ENCODE measurements at regions not wholly inside any gene's neighbourhood (a gene's known extent, or its start where the extent isn't known, plus 50 kb on each side); places are given as distances from the start of the nearest gene placed in this dataset.
"Not testable (repeated sequence)": the region's sequence is repeated elsewhere in the genome, so short reads cannot be mapped to it uniquely, and the experiment has no call there.

DNA sequence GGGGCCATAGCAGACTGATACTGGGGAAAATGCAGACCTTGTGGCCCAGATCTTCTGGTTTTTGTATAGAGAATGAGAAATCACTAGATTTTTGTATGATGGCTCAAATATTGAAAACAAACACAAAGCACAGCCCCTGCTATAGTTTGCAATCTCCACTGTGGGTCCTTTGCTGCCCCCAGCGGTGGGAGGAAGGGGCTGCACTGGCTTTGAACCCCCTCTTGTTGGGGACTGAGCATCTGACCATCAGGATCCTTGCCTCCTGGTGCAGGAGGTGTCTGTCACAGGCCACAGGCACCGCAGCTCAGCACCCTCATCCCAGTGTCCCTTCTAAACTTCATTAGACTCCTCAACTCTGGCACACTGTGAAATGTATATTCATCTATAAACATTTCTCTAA, 252.3 kb downstream of the BCL2L11 start:
- not testable (repeated sequence) for H3K4me1 ChIP-seq (ENCODE audit: insufficient read depth, low read length); H3K9ac ChIP-seq (ENCODE audit: low read depth, low read length); H3K36me3 ChIP-seq (ENCODE audit: insufficient read depth, low read length); H3K9me3 ChIP-seq (ENCODE audit: control insufficient read depth, insufficient read depth, low read length)

- H3K36me3 ChIP-seq (ENCODE audit: insufficient read depth, low read length); H3K4me1 ChIP-seq (ENCODE audit: insufficient read depth, low read length); H3K9me3 ChIP-seq (ENCODE audit: control insufficient read depth, insufficient read depth, low read length); H3K9ac ChIP-seq (ENCODE audit: low read depth, low read length): not testable (repeated sequence)
Observed at GRCh38 chr2:111373989-111374388, 253.3 kb downstream of the BCL2L11 start.

DNA sequence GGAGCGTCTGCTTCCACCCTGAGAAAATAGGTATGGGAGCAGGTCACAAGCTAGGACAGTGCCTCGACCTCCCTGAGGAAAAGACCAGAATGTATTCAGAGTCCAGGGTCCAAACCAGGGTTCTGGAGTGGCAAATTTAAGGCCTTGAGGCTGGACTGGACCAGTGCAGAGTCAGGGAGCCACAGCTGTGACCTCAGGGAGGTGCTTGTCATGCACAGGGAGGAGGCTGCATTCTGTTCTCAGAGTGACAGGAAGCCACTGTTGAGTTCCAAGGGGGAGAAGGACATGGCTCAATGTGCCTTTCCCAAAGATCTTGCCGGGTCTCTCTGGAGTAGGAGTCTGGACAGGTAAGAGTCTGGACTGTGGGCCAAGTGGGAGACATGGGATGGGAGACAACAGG, 254.0 kb downstream of the BCL2L11 start:
- H3K36me3 ChIP-seq (ENCODE audit: insufficient read depth, low read length); H3K4me1 ChIP-seq (ENCODE audit: insufficient read depth, low read length); H3K9ac ChIP-seq (ENCODE audit: low read depth, low read length); H3K9me3 ChIP-seq (ENCODE audit: control insufficient read depth, insufficient read depth, low read length): not testable (repeated sequence)

- not testable (repeated sequence) for H3K9ac ChIP-seq (ENCODE audit: low read depth, low read length); H3K4me1 ChIP-seq (ENCODE audit: insufficient read depth, low read length); H3K9me3 ChIP-seq (ENCODE audit: control insufficient read depth, insufficient read depth, low read length); H3K36me3 ChIP-seq (ENCODE audit: insufficient read depth, low read length)
Observed at GRCh38 chr2:111375320-111375883, 254.7 kb downstream of the BCL2L11 start.

DNA sequence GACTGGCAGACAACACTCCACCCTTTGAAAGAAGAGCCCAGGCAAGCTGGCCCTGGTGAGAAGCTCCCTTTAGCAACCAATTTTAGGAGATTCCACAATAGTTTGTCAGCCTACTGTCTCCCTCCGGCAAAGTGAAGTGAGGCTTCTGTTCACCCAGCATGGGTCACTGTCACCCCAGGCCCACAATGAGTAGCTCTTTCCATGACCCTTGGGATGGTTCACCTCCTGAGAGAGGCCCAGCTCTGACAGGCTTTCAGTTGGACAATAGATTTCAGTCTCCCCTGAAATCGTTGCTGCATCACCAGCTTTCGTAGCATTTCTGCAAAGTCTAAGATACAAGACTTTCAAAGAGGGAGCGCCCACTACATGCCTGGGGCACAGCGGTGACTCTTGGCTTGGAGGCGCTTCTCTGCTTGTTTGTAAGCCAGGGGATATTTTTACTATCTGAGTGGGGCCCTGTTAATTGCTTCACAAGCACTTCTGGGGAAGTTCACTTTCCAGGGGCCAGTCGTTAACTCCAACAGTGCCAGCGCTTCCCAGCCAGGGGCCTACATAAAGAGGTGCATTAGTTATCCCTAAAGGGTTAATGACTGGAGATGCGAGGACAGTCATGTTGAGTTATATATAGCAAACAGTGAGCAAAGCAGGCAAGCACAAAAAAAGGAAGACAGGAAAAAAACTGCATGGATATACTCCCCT, 255.7 kb downstream of the BCL2L11 start:
- not testable (repeated sequence) for H3K9ac ChIP-seq (ENCODE audit: low read depth, low read length); H3K4me1 ChIP-seq (ENCODE audit: insufficient read depth, low read length); H3K36me3 ChIP-seq (ENCODE audit: insufficient read depth, low read length); H3K9me3 ChIP-seq (ENCODE audit: control insufficient read depth, insufficient read depth, low read length)

DNA sequence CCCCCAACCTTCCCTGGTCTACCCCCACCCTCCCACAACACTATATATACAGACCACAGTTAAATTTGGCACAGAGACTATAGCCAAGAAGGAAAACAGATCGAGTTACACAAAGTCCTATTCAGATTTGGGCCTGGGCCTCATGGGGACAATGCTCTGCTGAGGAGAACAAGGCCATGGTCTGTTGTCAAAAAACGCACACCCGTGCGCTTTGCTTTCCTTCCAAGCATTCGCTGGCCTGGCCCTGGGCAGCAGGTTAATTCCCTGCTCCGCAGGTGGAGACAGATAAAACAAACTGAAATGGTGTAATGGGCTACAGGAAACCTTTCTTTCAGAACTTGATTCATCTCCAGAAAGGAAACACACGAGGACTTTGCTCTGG, 256.2 kb downstream of the BCL2L11 start:
- H3K36me3 ChIP-seq (ENCODE audit: insufficient read depth, low read length); H3K9me3 ChIP-seq (ENCODE audit: control insufficient read depth, insufficient read depth, low read length); H3K4me1 ChIP-seq (ENCODE audit: insufficient read depth, low read length); H3K9ac ChIP-seq (ENCODE audit: low read depth, low read length): not testable (repeated sequence)

DNA sequence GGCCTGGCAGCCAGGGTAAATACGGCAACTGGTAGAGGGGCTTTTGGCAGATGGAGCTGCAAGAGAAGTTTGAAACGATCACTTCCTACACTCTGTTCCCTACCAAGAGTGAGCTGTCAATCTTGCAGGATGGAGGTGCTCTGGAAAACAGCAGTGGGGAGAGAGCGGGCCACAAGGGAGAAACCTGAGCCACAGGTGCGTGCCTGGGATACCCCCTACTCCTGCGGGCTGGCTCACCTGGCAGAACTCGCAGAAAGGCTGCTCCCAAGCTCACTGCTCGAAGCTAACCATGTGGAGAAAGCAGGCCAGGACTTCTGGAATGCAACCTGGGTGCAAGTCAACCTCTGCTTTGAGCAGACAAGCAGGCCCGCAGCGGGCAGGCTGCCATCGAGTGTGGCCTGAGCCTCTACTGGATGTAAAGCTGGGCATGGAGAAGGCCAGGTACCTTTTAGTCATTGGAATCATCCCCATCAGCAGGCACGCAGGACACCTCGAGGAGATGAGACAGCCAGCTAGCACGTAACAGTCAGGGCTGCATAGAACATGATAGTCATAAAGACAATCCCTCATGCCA, 256.8 kb downstream of the BCL2L11 start:
- H3K9ac ChIP-seq (ENCODE audit: low read depth, low read length); H3K36me3 ChIP-seq (ENCODE audit: insufficient read depth, low read length); H3K4me1 ChIP-seq (ENCODE audit: insufficient read depth, low read length); H3K9me3 ChIP-seq (ENCODE audit: control insufficient read depth, insufficient read depth, low read length): not testable (repeated sequence)

- H3K4me1 ChIP-seq (ENCODE audit: insufficient read depth, low read length); H3K36me3 ChIP-seq (ENCODE audit: insufficient read depth, low read length); H3K9me3 ChIP-seq (ENCODE audit: control insufficient read depth, insufficient read depth, low read length); H3K9ac ChIP-seq (ENCODE audit: low read depth, low read length): not testable (repeated sequence)
Observed at GRCh38 chr2:111378348-111378747, 257.6 kb downstream of the BCL2L11 start.

GRCh38 chr2:111380733-111381439, 260.2 kb downstream of the BCL2L11 start:
- H3K9me3 ChIP-seq (ENCODE audit: control insufficient read depth, insufficient read depth, low read length); H3K9ac ChIP-seq (ENCODE audit: low read depth, low read length); H3K4me1 ChIP-seq (ENCODE audit: insufficient read depth, low read length); H3K36me3 ChIP-seq (ENCODE audit: insufficient read depth, low read length): not testable (repeated sequence)

DNA sequence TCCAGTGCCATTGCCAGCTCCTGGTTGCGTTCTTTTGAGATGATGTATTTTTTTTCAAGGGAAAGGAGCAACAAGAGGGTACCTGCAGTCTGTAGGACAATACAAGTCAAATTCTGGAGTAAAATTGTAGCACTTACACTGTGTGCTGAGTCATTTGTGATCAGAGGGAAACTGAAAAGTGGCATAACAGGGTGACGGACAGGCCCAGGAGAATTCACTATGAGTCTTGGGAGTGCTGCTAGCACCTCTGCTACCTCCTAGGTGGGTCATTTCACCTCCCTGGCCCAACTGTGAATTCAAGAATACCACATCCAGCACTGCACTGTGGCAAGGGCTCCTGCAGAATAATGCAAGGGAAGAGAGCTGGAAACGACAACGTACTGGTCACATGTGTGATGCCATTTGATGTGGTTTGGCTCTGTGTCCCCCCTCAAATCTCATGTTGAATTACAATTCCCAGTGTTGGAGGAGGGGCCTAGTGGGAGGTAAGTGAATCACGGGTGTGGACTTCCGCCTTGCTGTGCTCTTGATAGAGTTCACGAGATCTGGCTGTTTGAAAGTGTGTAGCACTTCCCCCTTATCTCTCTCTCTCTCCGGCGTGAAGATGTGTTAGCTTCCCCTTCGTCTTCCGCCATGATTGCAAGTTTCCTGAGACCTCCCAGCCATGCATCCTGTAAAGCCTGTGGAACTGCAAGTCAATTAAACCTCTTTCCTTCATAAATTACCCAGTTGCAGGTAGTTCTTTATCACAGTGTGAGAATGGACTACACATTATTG, 261.0 kb downstream of the BCL2L11 start:
- H3K9ac ChIP-seq (ENCODE audit: low read depth, low read length); H3K4me1 ChIP-seq (ENCODE audit: insufficient read depth, low read length); H3K9me3 ChIP-seq (ENCODE audit: control insufficient read depth, insufficient read depth, low read length); H3K36me3 ChIP-seq (ENCODE audit: insufficient read depth, low read length): not testable (repeated sequence)

DNA sequence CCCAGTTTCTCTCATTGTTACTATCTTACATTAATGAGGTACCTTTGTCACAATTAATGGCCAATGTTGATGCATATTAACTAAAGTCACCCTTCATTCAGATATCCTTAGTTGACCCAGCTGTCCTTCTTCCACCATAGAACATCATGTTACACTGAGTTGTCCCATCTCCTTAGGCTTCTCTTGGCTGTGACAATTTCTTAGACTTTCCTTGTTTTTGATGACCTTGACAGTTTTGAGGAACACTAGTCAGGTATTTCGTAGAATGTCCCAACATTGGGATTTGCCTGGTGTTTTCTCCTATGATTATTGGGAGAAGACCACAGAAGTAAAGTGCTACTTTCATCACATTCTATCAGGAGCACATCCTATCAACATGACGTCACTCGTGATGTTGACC, 261.8 kb downstream of the BCL2L11 start:
- H3K9ac ChIP-seq (ENCODE audit: low read depth, low read length); H3K36me3 ChIP-seq (ENCODE audit: insufficient read depth, low read length); H3K9me3 ChIP-seq (ENCODE audit: control insufficient read depth, insufficient read depth, low read length); H3K4me1 ChIP-seq (ENCODE audit: insufficient read depth, low read length): not testable (repeated sequence)

DNA sequence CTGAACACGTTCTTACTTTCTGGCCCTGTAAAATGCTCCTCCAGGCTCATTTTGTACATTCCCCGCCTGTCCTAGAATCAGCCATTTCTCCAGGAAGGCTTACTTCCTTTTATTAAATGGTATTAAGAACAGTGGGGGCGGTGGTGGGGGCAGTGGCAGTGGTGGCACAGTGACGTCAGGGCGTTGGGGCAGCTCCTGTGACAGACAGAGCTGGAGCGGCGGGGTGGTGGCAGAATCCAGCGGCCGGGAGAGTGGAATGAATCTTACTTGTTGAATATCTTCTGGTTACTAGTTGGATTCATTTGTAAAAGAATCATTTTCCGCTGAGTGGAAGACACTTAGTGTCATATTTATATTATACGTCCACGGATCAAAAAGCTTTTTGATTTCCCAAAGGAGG, 262.6 kb downstream of the BCL2L11 start:
- H3K9me3 ChIP-seq (ENCODE audit: control insufficient read depth, insufficient read depth, low read length): not testable (repeated sequence)

GRCh38 chr2:111385226-111385957, 264.7 kb downstream of the BCL2L11 start:
- H3K9ac ChIP-seq (ENCODE audit: low read depth, low read length); H3K4me1 ChIP-seq (ENCODE audit: insufficient read depth, low read length); H3K36me3 ChIP-seq (ENCODE audit: insufficient read depth, low read length): not testable (repeated sequence)

More for the DNA sequence above, 262.6 kb downstream of the BCL2L11 start:
- not testable (repeated sequence) for H3K9ac ChIP-seq (ENCODE audit: low read depth, low read length); H3K4me1 ChIP-seq (ENCODE audit: insufficient read depth, low read length); H3K36me3 ChIP-seq (ENCODE audit: insufficient read depth, low read length)

GRCh38 chr2:111390605-111391004, 269.9 kb downstream of the BCL2L11 start:
- H3K9ac ChIP-seq (ENCODE audit: low read depth, low read length); H3K36me3 ChIP-seq (ENCODE audit: insufficient read depth, low read length); H3K9me3 ChIP-seq (ENCODE audit: control insufficient read depth, insufficient read depth, low read length); H3K4me1 ChIP-seq (ENCODE audit: insufficient read depth, low read length): not testable (repeated sequence)

More at GRCh38 chr2:111385226-111385957, 264.7 kb downstream of the BCL2L11 start:
- H3K9me3 ChIP-seq (ENCODE audit: control insufficient read depth, insufficient read depth, low read length): not testable (repeated sequence)

Data from ES-I3 (cell line).